CD4-positive, alpha-beta T cell treated with Interferon gamma for 1 hour (primary cell): ENCODE measurements at regions not wholly inside any gene's neighbourhood (a gene's known extent, or its start where the extent isn't known, plus 50 kb on each side); places are given as distances from the start of the nearest gene placed in this dataset.

ENCODE experiments used
- DNase-seq: peaks from one replicate; pipeline ENCODE4 v3.0.0-alpha.2; 2020

DNA sequence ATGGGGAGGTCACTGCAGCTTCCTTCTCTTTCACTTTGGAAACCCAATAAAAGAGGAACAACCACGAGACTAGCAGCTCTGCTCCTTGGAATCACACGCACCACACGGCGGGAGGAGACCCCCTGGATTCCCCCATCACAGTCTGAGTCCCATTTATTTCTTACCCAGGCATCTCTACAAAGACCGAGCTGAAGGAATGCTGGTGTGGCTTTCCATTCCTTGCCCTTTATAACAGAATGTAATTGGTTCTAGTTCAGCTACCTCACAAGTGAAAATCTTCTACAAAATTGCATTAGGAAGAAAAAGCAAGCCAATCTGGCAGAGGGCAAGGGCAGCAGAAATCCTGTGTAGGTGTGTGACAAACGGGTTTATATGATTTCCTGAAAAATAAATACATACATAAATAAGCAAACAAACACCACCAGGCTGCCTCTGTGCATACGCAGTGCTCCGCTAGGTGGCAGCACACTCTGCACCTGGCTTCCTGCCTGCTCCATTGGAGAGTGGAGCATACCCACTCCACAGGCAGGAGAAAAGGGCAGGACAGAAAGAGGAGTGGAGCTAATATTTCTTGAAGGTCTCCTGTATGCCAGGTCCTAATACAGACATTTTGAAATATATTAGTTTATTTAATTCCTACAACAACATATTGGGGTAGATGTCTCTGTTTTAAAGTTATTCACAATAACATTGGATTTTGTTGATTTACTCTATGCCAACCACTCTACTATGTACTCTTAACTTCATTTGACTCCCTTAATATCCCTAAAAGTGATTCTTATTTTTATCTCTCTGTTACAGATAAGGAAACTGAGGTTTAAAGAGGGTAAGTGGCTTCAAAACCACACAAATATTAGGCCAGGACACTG lies 673.1 kb downstream of the KCNA4 start:
- peak; percentile 1 for DNase-seq

DNA sequence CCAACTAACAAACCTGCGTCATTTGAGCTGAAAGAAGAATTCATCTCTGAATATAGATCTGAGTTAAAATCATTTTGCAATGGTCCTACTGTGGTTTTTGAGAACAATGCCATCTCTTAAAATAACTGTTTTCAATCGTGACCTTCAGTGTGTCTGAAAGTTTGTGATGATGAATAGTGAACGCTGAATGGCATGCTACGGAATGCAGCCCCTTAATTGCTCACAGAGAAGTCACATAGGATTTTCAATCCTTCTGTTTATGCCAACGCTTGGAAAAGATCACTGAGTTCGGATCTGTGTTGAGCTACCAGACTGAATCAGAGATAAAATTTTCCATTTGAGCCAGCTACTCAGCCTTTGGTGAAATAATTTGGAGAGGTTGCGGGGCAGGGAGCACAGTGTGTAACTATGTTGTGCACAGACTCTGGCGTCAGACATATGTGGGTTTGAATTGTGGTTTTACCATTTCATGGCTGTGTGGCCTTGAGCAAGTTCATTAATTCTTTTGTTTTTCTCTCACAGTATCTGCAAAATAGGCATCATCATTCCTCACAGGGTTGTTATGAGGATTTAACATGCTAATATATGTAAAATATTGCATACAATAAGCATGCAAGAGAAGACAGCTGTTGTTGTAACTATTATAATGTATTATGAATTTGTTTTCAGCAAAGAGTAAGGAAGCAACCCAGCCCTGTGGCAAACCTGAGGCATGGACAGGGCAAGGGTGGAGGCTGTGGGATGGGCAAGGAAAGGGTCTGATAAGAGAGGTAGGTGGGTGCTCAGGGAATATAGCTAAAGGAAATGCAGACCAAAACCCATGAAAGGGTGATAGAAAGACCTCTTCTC lies 679.9 kb downstream of the KCNA4 start:
- no peak for DNase-seq

GRCh38 chr11:29334776-29335130 lies 682.1 kb downstream of the KCNA4 start:
- DNase-seq = no peak

GRCh38 chr11:29333993-29334775 lies 682.6 kb downstream of the KCNA4 start:
- no peak for DNase-seq

DNA sequence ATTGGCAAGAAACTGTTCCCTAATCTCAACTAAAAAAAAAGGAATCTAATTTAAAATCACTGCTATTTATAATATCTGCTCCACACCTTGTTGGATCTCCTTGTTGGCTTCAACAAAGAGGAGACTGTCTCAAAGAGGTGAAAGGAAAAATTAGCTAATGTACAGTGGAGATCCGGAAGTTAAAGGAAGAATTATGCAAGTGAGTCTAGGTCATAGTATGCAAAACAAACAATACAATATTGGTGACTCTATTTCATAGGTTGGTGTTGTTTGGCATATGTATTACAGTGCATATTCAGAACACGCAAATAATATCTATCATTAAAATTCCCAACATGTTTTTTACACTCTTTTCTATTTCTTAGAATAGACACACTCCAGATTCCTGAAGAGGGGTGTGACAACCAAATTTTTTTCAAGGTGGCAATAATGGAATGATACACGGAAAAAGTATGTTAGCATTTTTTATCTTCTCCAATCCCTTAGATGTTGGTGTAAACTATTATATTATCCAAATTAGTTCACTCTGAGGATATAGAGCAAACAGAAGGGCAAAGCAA lies 685.3 kb downstream of the KCNA4 start:
- no peak for DNase-seq

- no peak for DNase-seq
These were observed 687.8 kb downstream of the KCNA4 start for GRCh38 chr11:29328961-29329441.

- no peak for DNase-seq
These were observed 688.9 kb downstream of the KCNA4 start for GRCh38 chr11:29327891-29328290.

DNA sequence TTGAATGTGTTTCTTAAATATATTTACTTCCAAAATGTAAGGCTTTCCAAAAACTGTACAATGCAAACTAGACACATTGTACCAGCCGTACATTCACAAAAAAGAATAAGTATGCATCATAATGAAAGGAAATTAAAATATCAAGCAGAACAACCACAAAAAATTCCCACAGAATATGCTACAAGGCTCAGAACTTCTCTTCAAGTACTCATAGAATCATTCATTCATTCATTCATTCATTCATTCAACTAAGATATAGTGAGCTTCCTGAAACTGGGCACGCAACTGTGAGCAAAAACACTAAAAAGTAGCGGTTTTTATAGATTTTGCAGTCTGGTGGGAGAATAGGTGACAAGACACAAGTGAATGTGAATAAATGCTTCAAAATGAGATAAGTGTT lies 690.1 kb downstream of the KCNA4 start:
- no peak for DNase-seq

DNA sequence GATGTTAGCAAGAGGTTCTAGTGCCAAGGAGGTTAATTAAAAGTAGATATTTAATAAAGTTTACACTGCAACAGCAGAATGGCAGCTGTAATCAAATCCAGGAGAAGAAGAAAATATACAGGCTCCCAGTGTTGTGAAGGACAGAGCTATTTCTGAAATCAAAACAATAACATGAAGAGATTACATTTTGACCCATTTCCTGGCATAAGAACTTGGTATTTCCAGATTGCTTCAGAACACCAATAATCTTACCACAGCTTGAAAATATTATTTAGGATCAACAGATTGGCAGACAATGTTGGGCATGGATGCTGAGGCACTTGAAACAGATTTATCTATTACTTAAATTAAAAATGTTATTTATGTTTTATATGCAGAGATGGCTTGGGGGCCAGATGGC lies 692.5 kb downstream of the KCNA4 start:
- no peak for DNase-seq

GRCh38 chr11:29321293-29322132 lies 695.3 kb downstream of the KCNA4 start:
- DNase-seq = no peak

DNA sequence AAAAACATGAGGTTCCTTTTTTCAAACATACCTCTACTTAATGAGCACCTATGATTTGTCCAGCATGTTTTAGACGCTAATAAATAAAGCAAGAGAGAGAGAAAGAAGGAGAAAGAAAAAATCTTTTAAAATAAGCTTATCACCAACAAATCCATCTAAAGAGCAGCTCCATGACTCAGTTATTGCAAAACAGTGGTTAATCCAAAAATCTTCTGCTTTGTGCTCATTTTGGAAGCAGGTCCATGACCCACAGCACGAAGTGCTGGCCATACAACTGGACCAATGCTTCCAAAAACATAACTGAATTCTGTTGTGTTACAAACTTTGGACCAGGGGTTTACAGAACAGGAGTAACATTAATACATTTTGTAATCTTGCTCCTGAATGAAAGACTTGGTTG lies 696.6 kb downstream of the KCNA4 start:
- no peak for DNase-seq

- DNase-seq = no peak
These were observed 697.6 kb downstream of the KCNA4 start for GRCh38 chr11:29319210-29319609.

GRCh38 chr11:29318134-29318845 lies 698.5 kb downstream of the KCNA4 start:
- no peak for DNase-seq

DNA sequence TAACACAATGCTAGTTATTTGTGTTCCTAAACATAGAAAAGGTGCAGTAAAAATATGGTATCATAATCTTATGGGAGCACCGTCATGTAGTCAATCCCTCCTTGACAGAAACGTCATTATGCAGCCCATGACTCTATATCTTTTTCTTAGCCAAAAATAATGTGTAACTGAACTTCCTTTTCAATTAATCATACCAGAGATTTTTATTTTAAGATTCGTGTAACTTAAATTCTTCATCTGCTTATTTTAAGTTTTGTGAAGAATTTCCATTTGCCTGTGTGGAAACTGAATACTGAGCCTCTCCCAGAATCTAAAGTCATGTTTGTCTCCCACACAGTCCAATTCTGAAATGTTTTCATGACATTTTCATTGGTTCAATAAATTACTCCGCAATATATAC lies 699.1 kb downstream of the KCNA4 start:
- DNase-seq = no peak

DNA sequence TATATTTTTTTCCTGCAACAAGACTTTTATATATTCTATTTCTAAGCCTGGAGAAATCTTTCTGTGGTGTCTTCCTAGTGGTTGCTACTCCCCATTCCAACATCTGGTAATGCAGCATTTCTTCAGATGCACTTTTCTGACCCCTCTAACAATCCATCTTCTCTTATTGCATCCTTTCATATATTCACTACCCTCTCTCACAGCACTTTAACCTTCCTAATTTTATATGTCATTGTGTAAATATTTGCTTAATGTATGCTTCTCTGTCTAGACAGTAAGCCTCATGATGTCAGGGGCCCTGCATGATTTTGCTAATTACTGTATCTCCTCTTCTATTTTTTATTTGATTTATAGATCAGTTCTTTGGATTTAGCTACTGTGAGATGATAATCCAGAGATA lies 701.6 kb downstream of the KCNA4 start:
- no peak for DNase-seq

DNA sequence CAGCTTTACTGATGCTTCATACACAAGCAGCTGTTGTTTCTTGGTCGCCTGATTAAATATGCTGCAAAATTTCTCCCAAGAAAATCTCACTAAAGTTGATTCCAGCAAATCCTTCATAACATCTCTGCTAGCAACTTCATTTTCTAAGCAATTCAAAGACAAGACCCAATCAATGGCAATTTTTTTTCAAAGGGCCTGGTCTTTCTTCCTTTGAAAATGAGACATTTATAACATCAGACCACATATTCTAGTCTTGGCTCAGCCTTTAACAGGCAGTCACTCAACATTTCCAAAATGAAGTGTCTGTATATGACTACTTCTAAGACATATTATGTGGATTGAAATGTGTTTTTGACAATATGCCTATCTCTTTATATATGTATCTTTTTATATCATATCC lies 702.6 kb downstream of the KCNA4 start:
- no peak for DNase-seq

- no peak for DNase-seq
These were observed 704.0 kb downstream of the KCNA4 start for GRCh38 chr11:29312812-29313211.

- DNase-seq = no peak
These were observed 706.0 kb downstream of the KCNA4 start for GRCh38 chr11:29310725-29311342.

DNA sequence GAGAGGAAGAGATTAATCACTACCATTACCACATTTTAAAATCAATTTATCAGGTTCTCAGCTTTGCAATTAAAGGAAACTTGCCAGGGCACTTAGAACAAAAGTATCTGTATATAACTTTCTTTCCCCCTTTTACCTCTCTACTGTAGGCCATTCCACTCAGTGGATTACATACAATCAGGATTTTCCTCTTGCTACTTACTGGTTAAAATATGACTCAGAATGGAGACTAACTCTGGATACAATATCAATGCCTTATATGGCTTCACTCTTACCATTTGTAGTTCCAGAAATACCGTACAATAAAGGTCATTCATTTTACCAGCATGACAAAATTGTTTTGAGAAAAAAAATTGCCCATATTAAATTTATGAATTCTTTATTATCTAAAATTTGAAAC lies 706.8 kb downstream of the KCNA4 start:
- DNase-seq = no peak

DNA sequence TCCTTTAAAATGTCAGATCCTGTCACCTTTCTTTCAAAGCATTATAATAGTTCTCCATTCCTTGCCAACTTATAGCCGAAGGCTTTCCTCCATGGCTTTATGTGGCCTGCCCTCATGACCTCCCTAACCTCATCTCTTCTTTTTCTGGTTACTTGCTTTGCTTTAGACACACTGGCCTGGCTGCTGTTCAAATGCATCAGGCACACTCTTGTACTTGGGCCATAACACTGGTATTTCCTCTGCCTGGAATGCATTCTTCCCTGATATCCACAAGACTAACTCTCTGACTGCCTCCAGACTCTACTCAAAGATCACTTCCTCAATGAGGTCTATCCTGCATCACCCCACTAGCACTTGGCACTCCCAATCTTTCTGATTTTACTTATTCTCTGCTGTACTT lies 710.3 kb downstream of the KCNA4 start:
- no peak for DNase-seq
